ENCODE measurements at regions not wholly inside any gene's neighbourhood (a gene's known extent, or its start where the extent isn't known, plus 50 kb on each side); places are given as distances from the start of the nearest gene placed in this dataset.
"Not testable (repeated sequence)": the region's sequence is repeated elsewhere in the genome, so short reads cannot be mapped to it uniquely, and the experiment has no call there.

DNA sequence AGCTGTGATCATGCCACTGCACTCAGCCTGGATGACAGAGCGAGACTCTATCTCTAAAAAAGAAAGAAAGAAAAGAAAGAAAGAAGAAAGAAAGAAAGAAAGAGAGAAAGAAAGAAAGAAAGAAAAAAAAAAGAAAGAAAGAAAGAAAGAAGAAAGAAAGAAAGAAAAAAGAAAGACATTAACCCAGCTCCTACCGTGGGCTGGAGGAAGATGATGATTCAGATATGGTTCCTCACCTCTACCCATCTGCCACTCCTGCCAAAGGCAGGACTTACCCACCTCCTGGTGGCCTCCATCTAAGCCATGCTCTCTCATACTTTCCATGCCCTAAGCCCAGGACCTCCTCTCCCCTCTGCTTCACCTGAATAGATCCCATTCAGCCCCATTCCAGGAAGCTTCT lies 93.3 kb upstream of the LHX1 start:
- DNase-seq (ENCODE audit: low read depth): no peak
- in situ Hi-C loops (cut with HindIII; ENCODE audit: low sequenced_read_pairs): no loop called here
- no peak overlapping the region for H3K4me3 ChIP-seq (ENCODE audit: low read depth, low read length)
- TF ChIP-seq, protein P1, sequence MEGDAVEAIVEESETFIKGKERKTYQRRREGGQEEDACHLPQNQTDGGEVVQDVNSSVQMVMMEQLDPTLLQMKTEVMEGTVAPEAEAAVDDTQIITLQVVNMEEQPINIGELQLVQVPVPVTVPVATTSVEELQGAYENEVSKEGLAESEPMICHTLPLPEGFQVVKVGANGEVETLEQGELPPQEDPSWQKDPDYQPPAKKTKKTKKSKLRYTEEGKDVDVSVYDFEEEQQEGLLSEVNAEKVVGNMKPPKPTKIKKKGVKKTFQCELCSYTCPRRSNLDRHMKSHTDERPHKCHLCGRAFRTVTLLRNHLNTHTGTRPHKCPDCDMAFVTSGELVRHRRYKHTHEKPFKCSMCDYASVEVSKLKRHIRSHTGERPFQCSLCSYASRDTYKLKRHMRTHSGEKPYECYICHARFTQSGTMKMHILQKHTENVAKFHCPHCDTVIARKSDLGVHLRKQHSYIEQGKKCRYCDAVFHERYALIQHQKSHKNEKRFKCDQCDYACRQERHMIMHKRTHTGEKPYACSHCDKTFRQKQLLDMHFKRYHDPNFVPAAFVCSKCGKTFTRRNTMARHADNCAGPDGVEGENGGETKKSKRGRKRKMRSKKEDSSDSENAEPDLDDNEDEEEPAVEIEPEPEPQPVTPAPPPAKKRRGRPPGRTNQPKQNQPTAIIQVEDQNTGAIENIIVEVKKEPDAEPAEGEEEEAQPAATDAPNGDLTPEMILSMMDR (IDR thresholded peaks at IDR 0.05; ENCODE audit: low read depth, low read length, missing control alignments): no peak

DNA sequence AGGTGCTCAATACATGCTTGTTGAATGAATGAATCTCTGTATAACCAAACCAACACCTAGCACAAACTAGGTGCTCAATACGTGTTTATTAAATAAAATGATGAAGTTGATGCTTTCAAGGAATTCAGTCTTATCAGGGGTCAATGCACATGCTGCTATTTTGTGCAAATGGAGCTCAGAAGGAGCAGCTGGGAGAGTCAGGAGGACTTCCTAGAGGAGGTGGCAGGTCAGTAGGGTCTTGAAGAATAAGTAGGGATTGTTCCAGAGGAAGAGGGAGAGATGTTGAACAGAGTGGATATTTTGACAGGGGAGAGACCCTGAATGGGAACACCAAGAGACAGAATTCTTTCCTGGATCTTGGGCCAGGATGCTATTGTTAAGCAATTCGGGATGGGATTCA lies 92.7 kb upstream of the LHX1 start:
- in situ Hi-C loops (cut with HindIII; ENCODE audit: low sequenced_read_pairs): no loop called here
- TF ChIP-seq, protein P1 (IDR thresholded peaks at IDR 0.05; ENCODE audit: low read depth, low read length, missing control alignments): no peak
- no peak overlapping the region for H3K4me3 ChIP-seq (ENCODE audit: low read depth, low read length)

DNA sequence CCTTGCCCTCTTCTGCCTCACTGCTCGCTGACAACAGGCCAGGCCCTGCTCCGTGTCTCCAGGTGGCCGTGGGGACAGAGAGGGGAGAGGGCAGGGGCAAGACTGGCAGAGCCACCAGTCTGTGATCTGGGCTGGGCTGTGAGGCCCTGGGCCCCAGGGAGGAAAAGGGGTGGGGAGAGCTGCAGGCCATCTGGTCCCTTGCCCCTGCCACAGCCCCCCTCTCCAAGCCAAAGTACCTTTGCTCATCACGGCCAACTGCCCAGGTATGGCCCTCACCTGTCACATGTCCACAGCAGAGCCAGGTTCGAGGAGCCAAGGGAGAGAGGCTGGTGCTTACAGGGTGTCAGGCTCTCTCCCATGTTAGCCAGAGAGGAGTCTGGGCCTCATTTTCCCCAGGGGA lies 91.4 kb upstream of the LHX1 start:
- in situ Hi-C loops (cut with HindIII; ENCODE audit: low sequenced_read_pairs): no loop called here
- TF ChIP-seq, protein P1 (IDR thresholded peaks at IDR 0.05; ENCODE audit: low read depth, low read length, missing control alignments): no peak
- H3K4me3 ChIP-seq (ENCODE audit: low read depth, low read length): no peak overlapping the region
- no peak for DNase-seq (ENCODE audit: low read depth)

More for the DNA sequence above, 92.7 kb upstream of the LHX1 start:
- no peak for DNase-seq (ENCODE audit: low read depth)

DNA sequence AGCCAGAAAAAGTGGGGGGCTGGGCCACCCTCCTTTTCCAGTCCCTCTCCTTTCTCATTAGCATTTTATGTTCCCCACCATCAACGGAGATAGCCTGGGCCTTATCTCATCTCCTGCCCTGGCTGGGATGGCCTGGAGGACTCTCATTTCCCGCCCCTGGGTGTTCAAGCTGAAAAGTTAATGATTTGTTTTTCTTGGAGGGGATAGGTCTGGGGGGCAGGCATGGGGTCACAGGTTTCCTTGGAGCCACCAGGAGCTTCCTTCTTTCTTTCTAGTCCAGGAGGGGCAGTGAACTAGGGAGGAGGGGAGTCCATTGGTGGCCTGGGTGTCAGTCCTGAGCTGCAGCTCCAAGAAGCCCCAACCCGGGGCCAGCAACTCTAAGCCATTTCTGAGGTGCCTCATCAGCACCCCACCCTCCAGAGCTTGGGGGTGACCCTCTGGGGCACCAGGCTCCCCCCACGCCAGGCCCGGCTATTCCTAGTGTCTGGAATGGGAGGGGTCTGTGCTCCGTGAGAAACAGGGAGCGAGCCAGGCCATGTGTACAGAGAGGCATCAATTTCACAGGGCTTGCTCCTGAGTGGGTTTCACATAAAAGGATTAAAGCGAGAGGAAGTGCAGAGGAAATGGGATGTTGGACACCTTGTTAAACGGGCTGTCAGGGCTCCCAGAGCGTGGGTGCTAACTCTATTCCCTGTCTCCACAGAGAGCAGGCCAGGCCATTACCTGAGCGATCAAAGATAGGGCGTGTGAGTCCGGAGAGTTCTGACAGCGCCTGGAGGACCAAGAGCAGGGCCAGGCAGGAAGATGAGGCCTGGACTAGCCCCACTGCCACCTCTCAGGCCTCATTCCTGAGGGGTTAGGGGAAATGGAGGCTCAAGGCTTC lies 90.6 kb upstream of the LHX1 start:
- no peak overlapping the region for H3K4me3 ChIP-seq (ENCODE audit: low read depth, low read length)
- TF ChIP-seq, protein P1 (IDR thresholded peaks at IDR 0.05; ENCODE audit: low read depth, low read length, missing control alignments): no peak
- in situ Hi-C loops (cut with HindIII; ENCODE audit: low sequenced_read_pairs): no loop called here
- no peak for DNase-seq (ENCODE audit: low read depth)

DNA sequence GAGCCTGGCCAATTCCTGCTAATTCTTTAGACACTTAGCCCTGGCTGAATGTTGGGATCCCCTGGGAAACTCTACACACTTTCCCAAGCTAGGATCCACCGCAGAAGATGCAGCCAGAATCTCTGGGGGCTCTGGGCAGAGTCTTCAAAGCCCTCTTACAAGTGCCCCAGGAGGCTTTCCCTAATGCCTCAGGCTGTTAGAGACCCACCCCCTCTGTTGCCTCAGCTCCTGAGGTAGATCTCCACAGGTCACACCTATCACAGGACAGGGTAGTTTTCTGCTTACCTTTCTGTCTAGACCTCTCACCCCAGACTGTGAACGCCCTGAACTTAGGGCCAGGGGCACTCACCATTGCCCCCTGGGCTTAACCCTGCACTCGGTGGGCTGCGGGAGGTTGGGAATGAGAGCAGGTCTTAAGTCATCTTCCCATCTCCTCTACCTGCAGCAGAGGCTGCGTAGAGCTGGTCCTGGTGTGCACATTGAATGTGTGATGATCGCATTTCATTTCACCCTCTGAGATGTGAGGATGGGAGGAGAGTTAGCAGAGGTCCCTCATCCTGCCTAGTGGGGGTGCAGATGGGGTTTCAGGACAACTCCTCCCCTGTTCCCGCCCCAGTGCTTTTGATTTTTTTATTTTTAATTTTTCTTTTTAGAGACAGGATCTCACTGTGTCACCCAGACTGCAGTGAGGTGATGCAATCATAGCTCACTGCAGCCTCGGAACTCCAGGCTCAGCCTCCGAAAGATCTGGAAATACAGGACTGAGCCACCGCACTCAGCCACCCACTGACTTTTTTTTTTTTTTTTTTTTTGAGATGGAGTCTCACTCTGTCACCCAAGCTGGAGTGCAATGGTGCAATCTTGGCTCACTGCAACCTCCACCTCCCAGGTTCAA lies 89.0 kb upstream of the LHX1 start:
- no peak for DNase-seq (ENCODE audit: low read depth)
- in situ Hi-C loops (cut with HindIII; ENCODE audit: low sequenced_read_pairs): no loop called here
- TF ChIP-seq, protein P1 (IDR thresholded peaks at IDR 0.05; ENCODE audit: low read depth, low read length, missing control alignments): no peak
- no peak overlapping the region for H3K4me3 ChIP-seq (ENCODE audit: low read depth, low read length)

DNA sequence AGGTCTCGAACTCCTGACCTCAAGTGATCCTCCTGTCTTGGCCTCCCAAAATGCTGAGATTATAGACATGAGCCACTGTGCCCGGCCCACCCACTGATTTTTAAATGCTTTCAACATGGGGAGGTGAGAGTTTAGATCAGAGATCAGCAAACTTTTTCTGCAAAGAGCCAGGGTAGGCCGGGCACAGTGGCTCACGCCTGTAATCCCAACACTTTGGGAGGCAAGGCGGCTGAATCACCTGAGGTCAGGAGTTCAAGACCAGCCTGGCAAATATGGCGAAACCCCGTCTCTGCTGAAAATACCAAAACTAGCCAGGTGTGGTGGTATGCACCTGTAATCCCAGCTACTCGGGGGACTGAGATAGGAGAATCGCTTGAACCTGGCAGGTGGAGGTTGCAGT lies 88.3 kb upstream of the LHX1 start:
- in situ Hi-C loops (cut with HindIII; ENCODE audit: low sequenced_read_pairs); H3K4me3 ChIP-seq (ENCODE audit: low read depth, low read length); DNase-seq (ENCODE audit: low read depth): not testable (repeated sequence)

Measured in astrocyte of the cerebellum (primary cell).